Peyer's patch (tissue), 4 donors: ENCODE measurements at regions not wholly inside any gene's neighbourhood (a gene's known extent, or its start where the extent isn't known, plus 50 kb on each side); places are given as distances from the start of the nearest gene placed in this dataset.

Source experiments
- CTCF ChIP-seq, 6 experiments: fragments of 450-650 bp in 4 of 6; fragments of 200-600 bp in 2 of 6; sonication (generic) in 1 of 6; IDR thresholded peaks; one replicate each; pipeline ENCODE4 v1.5.1; 2017 to 2019; ENCODE audit warnings: antibody characterized with exemption in 6 of 6, mild to moderate bottlenecking in 3 of 6, moderate library complexity in 1 of 6
- POLR2A ChIP-seq, 2 donors: fragments of 450-650 bp; IDR thresholded peaks; one replicate each; pipeline ENCODE4 v1.5.1; 2017; ENCODE audit warnings: antibody characterized with exemption in 2 of 2, mild to moderate bottlenecking in 2 of 2, moderate library complexity in 2 of 2

DNA sequence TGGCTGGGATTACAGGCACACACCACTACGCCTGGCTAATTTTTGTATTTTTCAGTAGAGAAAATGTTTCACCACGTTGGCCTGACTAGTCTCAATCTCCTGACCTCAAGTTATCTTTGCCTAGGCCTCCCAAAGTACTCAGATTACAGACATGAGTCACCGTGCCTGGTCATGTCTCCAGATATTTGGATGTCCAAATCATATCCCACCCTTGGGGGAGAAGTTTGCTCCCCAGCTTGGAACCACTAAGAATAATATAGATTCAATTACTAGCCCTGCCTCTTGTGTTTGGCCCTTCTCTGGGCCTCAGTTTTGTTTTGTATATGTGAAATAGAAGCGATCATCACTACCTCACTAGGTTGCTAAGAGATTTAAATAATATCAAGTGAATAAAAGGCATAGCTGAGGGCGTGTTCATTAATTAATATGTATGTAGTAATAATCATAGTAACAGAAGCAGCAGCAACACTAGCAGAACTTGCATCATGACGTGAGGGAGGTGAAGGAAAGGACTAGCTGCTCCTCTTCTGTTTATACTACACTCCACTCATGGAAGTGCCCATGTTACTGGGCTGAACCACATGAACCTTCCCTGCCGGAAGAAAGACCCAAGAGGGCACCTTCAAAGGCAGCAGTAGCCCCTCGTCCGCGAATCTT, 253.6 kb upstream of the XYLT1 start:
- TF ChIP-seq CTCF (IDR thresholded peaks at IDR 0.05) (no peak), POLR2A (IDR thresholded peaks at IDR 0.05) (no peak)
